Stimulated activated memory B cell treated with anti-CD40 and anti-IgM and Interleukin-4, amounts not matched to agents 10 μg/mL and 1 μg/mL and 100 μg/mL, for 72 hours (primary cell): ENCODE measurements at regions not wholly inside any gene's neighbourhood (a gene's known extent, or its start where the extent isn't known, plus 50 kb on each side); places are given as distances from the start of the nearest gene placed in this dataset.

Experiments
- ATAC-seq: fragments of 150-1000 bp; cut with Tn5 transposase; 2 replicates; pipeline ENCODE4 v1.10.0; 2021
- H3K27ac Mint-ChIP-seq: one replicate; pipeline ENCODE4 v1.8.0; 2022; ENCODE audit warnings: mild to moderate bottlenecking, mixed read lengths
- H3K27me3 Mint-ChIP-seq: one replicate; pipeline ENCODE4 v1.8.0; 2022; ENCODE audit warnings: mixed read lengths
- H3K36me3 Mint-ChIP-seq: one replicate; pipeline ENCODE4 v1.8.0; 2022; ENCODE audit warnings: mixed read lengths
- H3K4me1 Mint-ChIP-seq: one replicate; pipeline ENCODE4 v1.8.0; 2022; ENCODE audit warnings: mixed read lengths
- H3K4me3 Mint-ChIP-seq: one replicate; pipeline ENCODE4 v1.8.0; 2022; ENCODE audit warnings: mild to moderate bottlenecking, moderate library complexity, mixed read lengths
- H3K9me3 Mint-ChIP-seq: one replicate; pipeline ENCODE4 v1.8.0; 2022; ENCODE audit warnings: mixed read lengths

- Mint-ChIP-seq H3K4me3 (no peak overlapping the region), H3K27ac (no peak overlapping the region), H3K4me1 (peaks cover 5% of the 10 kb centered on the region), H3K9me3 (no peaks in the 10 kb centered on the region), H3K36me3 (no peaks in the 10 kb centered on the region), H3K27me3 (no peaks in the 10 kb centered on the region)
- no peak for ATAC-seq
Observed at GRCh38 chr5:108634010-108634616, 113.6 kb upstream of the FER start.

- H3K27ac Mint-ChIP-seq, result no peak overlapping the region
- H3K4me3 Mint-ChIP-seq, result no peak overlapping the region
- ATAC-seq, result no peak
- H3K27me3 Mint-ChIP-seq, result no peaks in the 10 kb centered on the region
- no peaks in the 10 kb centered on the region for H3K36me3 Mint-ChIP-seq
- H3K4me1 Mint-ChIP-seq, result peaks cover 4% of the 10 kb centered on the region
- no peaks in the 10 kb centered on the region for H3K9me3 Mint-ChIP-seq
Observed at GRCh38 chr5:108629779-108630528, 117.7 kb upstream of the FER start.

- Mint-ChIP-seq H3K4me1 (no peaks in the 10 kb centered on the region), H3K27me3 (no peaks in the 10 kb centered on the region), H3K27ac (no peak overlapping the region), H3K4me3 (no peak overlapping the region), H3K36me3 (no peaks in the 10 kb centered on the region), H3K9me3 (no peaks in the 10 kb centered on the region)
- ATAC-seq, result no peak
Observed at GRCh38 chr5:108625654-108626053, 122.0 kb upstream of the FER start.

DNA sequence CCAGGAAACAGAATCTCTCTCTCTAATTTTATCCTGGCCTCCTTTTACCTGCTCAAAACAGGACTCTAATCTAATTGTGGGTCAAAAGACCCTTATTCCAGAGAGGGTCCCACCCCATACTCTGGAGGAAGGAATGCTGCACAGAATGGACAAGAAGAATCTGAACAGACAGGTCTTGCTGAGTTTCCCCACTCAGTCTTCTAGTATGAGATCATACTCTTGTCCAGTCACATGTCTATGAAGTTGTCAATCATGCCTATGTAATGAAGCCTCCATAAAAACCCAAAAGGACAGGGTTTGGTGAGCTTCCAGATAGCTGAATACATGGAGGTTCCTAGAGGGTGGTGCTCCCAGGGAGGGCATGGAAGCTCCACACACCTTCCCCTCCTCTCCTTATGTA, 123.9 kb upstream of the FER start:
- Mint-ChIP-seq H3K4me3 (no peak overlapping the region), H3K36me3 (no peaks in the 10 kb centered on the region), H3K27me3 (no peaks in the 10 kb centered on the region), H3K27ac (no peak overlapping the region), H3K4me1 (no peaks in the 10 kb centered on the region), H3K9me3 (no peaks in the 10 kb centered on the region)
- ATAC-seq, result no peak

GRCh38 chr5:108620516-108620915, 127.2 kb upstream of the FER start:
- no peak for ATAC-seq
- no peaks in the 10 kb centered on the region for H3K9me3 Mint-ChIP-seq
- no peaks in the 10 kb centered on the region for H3K4me1 Mint-ChIP-seq

GRCh38 chr5:108619815-108620214, 127.9 kb upstream of the FER start:
- Mint-ChIP-seq H3K27me3 (no peaks in the 10 kb centered on the region), H3K9me3 (no peaks in the 10 kb centered on the region), H3K4me1 (no peaks in the 10 kb centered on the region), H3K36me3 (no peaks in the 10 kb centered on the region), H3K4me3 (no peak overlapping the region), H3K27ac (no peak overlapping the region)
- ATAC-seq, result no peak

More at GRCh38 chr5:108620516-108620915, 127.2 kb upstream of the FER start:
- H3K36me3 Mint-ChIP-seq, result no peaks in the 10 kb centered on the region
- no peak overlapping the region for H3K4me3 Mint-ChIP-seq
- no peaks in the 10 kb centered on the region for H3K27me3 Mint-ChIP-seq
- H3K27ac Mint-ChIP-seq, result no peak overlapping the region

DNA sequence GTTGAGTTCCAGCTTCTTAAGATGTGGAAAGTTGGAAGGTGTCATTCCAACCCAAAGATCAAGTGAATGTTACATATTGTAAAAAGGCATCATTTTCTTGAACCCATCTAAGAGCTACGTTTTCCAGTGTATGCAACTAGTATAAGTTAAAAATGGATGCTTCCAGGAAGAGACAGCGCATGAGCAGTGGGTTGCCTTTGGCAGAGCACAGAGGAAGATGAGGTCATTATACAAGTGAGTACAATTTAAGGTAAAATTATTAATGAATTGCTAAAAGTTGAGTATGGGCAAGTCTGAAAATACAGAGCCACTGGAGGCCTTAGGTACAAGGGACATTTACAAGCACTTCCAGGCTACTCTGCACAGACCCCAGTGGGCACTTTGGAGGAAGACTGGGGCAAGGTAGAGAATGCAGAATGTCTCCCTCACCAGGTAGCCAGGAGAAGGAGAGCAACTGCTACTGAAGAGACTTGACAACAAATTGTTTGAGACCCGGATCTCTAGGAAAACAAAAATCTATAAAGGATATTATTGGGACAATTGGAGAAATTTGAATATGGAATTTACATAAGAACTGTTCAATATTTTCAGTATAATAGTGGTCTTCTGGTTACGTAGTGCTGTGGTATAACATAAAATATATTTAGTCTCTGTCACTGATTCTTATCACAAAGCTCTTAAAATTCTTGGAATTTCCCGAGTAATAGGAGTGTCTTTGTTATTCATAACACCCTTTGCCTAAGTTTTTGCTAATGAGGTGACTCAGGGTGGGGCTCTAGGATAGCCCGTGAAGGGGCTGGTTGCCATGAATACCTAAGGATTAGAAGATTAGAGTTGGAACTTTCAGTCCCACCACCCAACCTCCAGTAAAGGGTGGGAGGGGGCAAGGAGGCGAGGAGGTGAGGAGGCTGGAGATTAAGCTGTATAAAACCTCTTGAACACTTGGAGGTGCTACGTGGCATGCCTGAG, 129.9 kb upstream of the FER start:
- Mint-ChIP-seq H3K27me3 (no peaks in the 10 kb centered on the region), H3K36me3 (no peaks in the 10 kb centered on the region), H3K4me1 (no peaks in the 10 kb centered on the region), H3K9me3 (peaks cover 6% of the 10 kb centered on the region), H3K4me3 (no peak overlapping the region), H3K27ac (no peak overlapping the region)
- ATAC-seq, result no peak

DNA sequence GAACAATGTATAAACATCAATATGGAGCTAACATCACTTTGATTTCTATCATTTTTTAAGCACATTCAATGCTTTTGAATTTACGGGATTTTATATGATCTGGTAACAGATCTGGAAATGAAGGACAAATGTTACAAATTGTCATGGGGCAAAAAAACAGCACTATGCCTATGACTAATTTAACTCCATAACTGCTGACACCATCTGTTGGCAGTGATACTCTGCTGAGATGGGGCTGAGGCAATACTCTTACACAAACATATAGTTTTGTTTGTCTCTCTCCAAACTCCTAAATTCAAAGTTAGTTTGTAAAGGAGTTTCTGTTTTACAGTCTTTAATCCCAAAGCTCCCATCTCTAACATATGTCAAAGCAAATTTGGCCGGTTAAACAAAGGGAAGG, 132.5 kb upstream of the FER start:
- Mint-ChIP-seq H3K4me1 (no peaks in the 10 kb centered on the region), H3K4me3 (no peak overlapping the region), H3K27ac (no peak overlapping the region), H3K9me3 (peaks cover 8% of the 10 kb centered on the region), H3K36me3 (no peaks in the 10 kb centered on the region), H3K27me3 (no peaks in the 10 kb centered on the region)
- ATAC-seq, result no peak

DNA sequence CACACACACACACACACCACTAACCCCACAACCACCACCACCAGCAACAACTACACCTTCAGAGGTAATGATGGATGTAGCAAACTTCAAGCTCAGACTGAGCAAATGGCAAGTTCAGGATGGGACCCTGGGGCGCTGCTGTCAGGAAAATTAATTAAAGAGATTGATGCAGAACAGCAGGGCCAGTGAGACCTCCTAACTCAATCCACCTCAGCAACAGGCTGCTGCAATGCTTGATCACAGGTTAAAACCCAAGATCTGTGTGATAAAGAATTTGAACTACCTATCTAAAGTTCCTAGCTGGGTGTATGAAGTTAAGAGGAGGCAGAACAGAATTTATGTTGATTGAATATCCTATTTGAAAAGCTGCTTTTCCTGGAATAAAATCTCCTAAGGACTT, 140.3 kb upstream of the FER start:
- no peak overlapping the region for H3K4me3 Mint-ChIP-seq
- H3K27ac Mint-ChIP-seq, result no peak overlapping the region
- no peaks in the 10 kb centered on the region for H3K36me3 Mint-ChIP-seq
- H3K4me1 Mint-ChIP-seq, result no peaks in the 10 kb centered on the region
- ATAC-seq, result no peak
- no peaks in the 10 kb centered on the region for H3K27me3 Mint-ChIP-seq
- H3K9me3 Mint-ChIP-seq, result peaks cover 6% of the 10 kb centered on the region

DNA sequence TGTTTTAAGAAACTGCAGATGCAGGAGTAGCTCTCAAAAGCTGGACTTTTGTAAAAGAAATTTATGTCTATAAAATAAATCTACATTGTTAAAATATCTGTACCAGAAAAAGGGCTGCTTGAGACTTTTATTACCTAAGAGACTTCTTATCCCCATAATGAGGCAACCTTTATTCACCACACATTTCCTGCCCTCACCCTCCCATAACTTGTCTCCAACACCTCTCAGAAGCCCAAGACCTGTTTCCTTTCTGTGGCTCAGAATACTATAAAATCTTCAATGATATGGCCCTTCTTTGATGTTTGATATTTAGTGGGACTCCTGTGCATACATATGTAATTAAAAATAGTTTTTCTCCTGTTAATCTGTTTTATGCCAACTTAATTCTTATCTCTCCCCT, 141.5 kb upstream of the FER start:
- Mint-ChIP-seq H3K4me3 (no peak overlapping the region), H3K27me3 (no peaks in the 10 kb centered on the region), H3K4me1 (no peaks in the 10 kb centered on the region), H3K36me3 (no peaks in the 10 kb centered on the region), H3K27ac (no peak overlapping the region), H3K9me3 (peaks cover 6% of the 10 kb centered on the region)
- no peak for ATAC-seq

GRCh38 chr5:108602830-108603229, 144.9 kb upstream of the FER start:
- Mint-ChIP-seq H3K36me3 (no peaks in the 10 kb centered on the region), H3K9me3 (no peaks in the 10 kb centered on the region), H3K4me3 (no peak overlapping the region), H3K27me3 (no peaks in the 10 kb centered on the region), H3K27ac (no peak overlapping the region), H3K4me1 (no peaks in the 10 kb centered on the region)
- ATAC-seq, result no peak

DNA sequence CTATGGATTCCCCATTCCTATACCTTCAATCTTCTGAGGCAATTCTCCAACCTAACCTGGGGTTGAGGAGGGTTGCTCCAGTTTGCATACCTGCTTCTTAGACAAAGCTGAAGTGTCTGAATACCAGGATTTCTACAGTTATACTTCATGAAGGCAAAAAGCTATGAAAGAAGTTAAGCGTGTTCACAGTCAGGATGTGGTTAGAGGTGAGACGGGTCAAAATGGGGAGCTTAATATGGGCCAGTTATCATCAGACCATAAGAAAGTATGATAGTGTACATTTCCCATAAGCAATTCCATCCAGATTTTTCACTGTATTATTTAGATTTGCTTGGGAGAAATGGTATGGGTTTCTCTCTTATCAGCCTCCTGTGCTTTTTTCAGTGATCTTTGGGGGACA, 156.9 kb upstream of the FER start:
- Mint-ChIP-seq H3K27me3 (peaks cover 9% of the 10 kb centered on the region), H3K27ac (no peak overlapping the region), H3K9me3 (peaks cover 3% of the 10 kb centered on the region)

GRCh38 chr5:108588323-108588722, 159.4 kb upstream of the FER start:
- Mint-ChIP-seq H3K4me1 (no peaks in the 10 kb centered on the region), H3K27ac (no peak overlapping the region), H3K9me3 (peaks cover 3% of the 10 kb centered on the region), H3K4me3 (no peak overlapping the region), H3K36me3 (no peaks in the 10 kb centered on the region), H3K27me3 (peaks cover 8% of the 10 kb centered on the region)
- no peak for ATAC-seq

More for the DNA sequence above, 156.9 kb upstream of the FER start:
- no peak overlapping the region for H3K4me3 Mint-ChIP-seq
- H3K36me3 Mint-ChIP-seq, result no peaks in the 10 kb centered on the region
- no peaks in the 10 kb centered on the region for H3K4me1 Mint-ChIP-seq
- ATAC-seq, result no peak

DNA sequence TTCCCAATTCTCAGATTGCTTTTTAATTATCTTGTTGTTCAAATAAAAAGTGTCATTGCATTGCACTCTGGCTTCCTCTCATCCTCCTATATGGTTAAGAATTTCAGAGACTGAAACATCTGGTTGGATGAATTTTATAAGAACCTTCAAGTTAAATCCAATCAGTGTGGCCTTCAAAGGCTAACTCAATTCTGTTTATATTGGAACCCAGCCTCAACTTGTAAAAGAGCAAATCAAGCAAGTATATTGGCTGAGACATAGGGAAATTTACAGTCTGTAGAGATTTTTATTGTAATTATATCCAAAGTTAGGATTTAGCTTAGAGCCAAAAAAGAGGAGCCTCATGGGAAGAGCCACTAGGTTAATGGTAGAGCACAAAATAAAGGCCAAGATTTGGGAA, 159.9 kb upstream of the FER start:
- Mint-ChIP-seq H3K9me3 (peaks cover under 1% of the 10 kb centered on the region), H3K27ac (no peak overlapping the region), H3K4me1 (no peaks in the 10 kb centered on the region), H3K4me3 (no peak overlapping the region), H3K27me3 (peaks cover 3% of the 10 kb centered on the region), H3K36me3 (no peaks in the 10 kb centered on the region)
- no peak for ATAC-seq

GRCh38 chr5:108581026-108581425, 166.7 kb upstream of the FER start:
- Mint-ChIP-seq H3K36me3 (no peaks in the 10 kb centered on the region), H3K4me1 (no peaks in the 10 kb centered on the region), H3K9me3 (peaks cover 2% of the 10 kb centered on the region), H3K4me3 (no peak overlapping the region), H3K27me3 (peaks cover 9% of the 10 kb centered on the region), H3K27ac (no peak overlapping the region)
- ATAC-seq, result no peak
